SJCRH30 (cell line): ENCODE measurements at regions not wholly inside any gene's neighbourhood (a gene's known extent, or its start where the extent isn't known, plus 50 kb on each side); places are given as distances from the start of the nearest gene placed in this dataset.
A peak's percentile ranks its signal among the peaks of the same experiment; 100 is the strongest.

Experiments
- DNase-seq, 2 experiments: peaks; one replicate each; pipeline ENCODE4 v3.0.0-alpha.2; 2015 to 2020
- H3K27ac ChIP-seq: fragments of 250-450 bp; sonication (Bioruptor Pico); 2 replicates; pipeline ENCODE4 v1.5.1; 2020; ENCODE audit warnings: mild to moderate bottlenecking, moderate library complexity
- H3K27me3 ChIP-seq: fragments of 250-450 bp; sonication (Bioruptor Pico); 2 replicates; pipeline ENCODE4 v1.5.1; 2020; ENCODE audit warnings: mild to moderate bottlenecking, moderate library complexity
- H3K36me3 ChIP-seq: fragments of 250-450 bp; sonication (Bioruptor Pico); 2 replicates; pipeline ENCODE4 v1.5.1; 2020; ENCODE audit warnings: mild to moderate bottlenecking, moderate library complexity
- H3K4me1 ChIP-seq: fragments of 250-450 bp; sonication (Bioruptor Pico); 2 replicates; pipeline ENCODE4 v1.5.1; 2020; ENCODE audit warnings: mild to moderate bottlenecking, moderate library complexity
- H3K4me3 ChIP-seq: fragments of 250-450 bp; sonication (Bioruptor Pico); 2 replicates; pipeline ENCODE4 v1.5.1; 2020; ENCODE audit warnings: mild to moderate bottlenecking, moderate library complexity
- H3K9me3 ChIP-seq: fragments of 250-450 bp; sonication (Bioruptor Pico); replicated peaks from 2 replicates; pipeline ENCODE4 v1.5.1; 2020; ENCODE audit warnings: mild to moderate bottlenecking, moderate library complexity

- no peaks in the 10 kb centered on the region for H3K36me3 ChIP-seq
- no peak overlapping the region for H3K27ac ChIP-seq
- DNase-seq, result no peak
- H3K9me3 ChIP-seq, result no peaks in the 10 kb centered on the region
- no peaks in the 10 kb centered on the region for H3K27me3 ChIP-seq
- no peak overlapping the region for H3K4me3 ChIP-seq
- peaks cover 27% of the 10 kb centered on the region for H3K4me1 ChIP-seq
Observed at GRCh38 chr11:112514011-112514740, 253.5 kb upstream of the PLET1 start.

GRCh38 chr11:112516261-112516660, 255.6 kb upstream of the PLET1 start:
- no peak overlapping the region for H3K27ac ChIP-seq
- no peaks in the 10 kb centered on the region for H3K9me3 ChIP-seq
- DNase-seq, result no peak
- H3K4me3 ChIP-seq, result no peak overlapping the region
- H3K4me1 ChIP-seq, result peaks cover 22% of the 10 kb centered on the region
- no peaks in the 10 kb centered on the region for H3K27me3 ChIP-seq
- H3K36me3 ChIP-seq, result no peaks in the 10 kb centered on the region

GRCh38 chr11:112516755-112517154, 256.1 kb upstream of the PLET1 start:
- H3K4me3 ChIP-seq, result no peak overlapping the region
- DNase-seq, result no peak
- H3K27me3 ChIP-seq, result no peaks in the 10 kb centered on the region
- no peaks in the 10 kb centered on the region for H3K9me3 ChIP-seq
- H3K4me1 ChIP-seq, result peaks cover 17% of the 10 kb centered on the region
- no peak overlapping the region for H3K27ac ChIP-seq
- no peaks in the 10 kb centered on the region for H3K36me3 ChIP-seq

GRCh38 chr11:112518371-112518770, 257.7 kb upstream of the PLET1 start:
- no peak overlapping the region for H3K4me3 ChIP-seq
- peak in 1 of 2 experiments; percentile 37 for DNase-seq
- H3K27ac ChIP-seq, result 0 out of 2 replicates have a peak overlapping the region, but pooled peaks have one; percentile 13
- H3K9me3 ChIP-seq, result no peaks in the 10 kb centered on the region
- H3K4me1 ChIP-seq, result peaks cover 9% of the 10 kb centered on the region; the same call in 1 of the 2 replicates
- no peaks in the 10 kb centered on the region for H3K36me3 ChIP-seq
- H3K27me3 ChIP-seq, result no peaks in the 10 kb centered on the region

- H3K4me1 ChIP-seq, result peaks cover 19% of the 10 kb centered on the region
- DNase-seq, result no peak
- no peak overlapping the region for H3K27ac ChIP-seq
- no peaks in the 10 kb centered on the region for H3K9me3 ChIP-seq
- no peaks in the 10 kb centered on the region for H3K36me3 ChIP-seq
- no peaks in the 10 kb centered on the region for H3K27me3 ChIP-seq
- H3K4me3 ChIP-seq, result no peak overlapping the region
Observed at GRCh38 chr11:112519751-112520150, 259.1 kb upstream of the PLET1 start.

GRCh38 chr11:112520354-112520753, 259.7 kb upstream of the PLET1 start:
- H3K27me3 ChIP-seq, result no peaks in the 10 kb centered on the region
- no peak overlapping the region for H3K27ac ChIP-seq
- no peak for DNase-seq
- peaks cover 23% of the 10 kb centered on the region for H3K4me1 ChIP-seq
- no peaks in the 10 kb centered on the region for H3K36me3 ChIP-seq
- H3K9me3 ChIP-seq, result no peaks in the 10 kb centered on the region
- H3K4me3 ChIP-seq, result no peak overlapping the region

- Histone ChIP-seq H3K27me3 (no peaks in the 10 kb centered on the region), H3K36me3 (no peaks in the 10 kb centered on the region), H3K4me1 (peaks cover 17% of the 10 kb centered on the region), H3K4me3 (no peak overlapping the region), H3K9me3 (no peaks in the 10 kb centered on the region), H3K27ac (no peak overlapping the region)
- no peak for DNase-seq
Observed at GRCh38 chr11:112522536-112522935, 261.9 kb upstream of the PLET1 start.

GRCh38 chr11:112523031-112523430, 262.4 kb upstream of the PLET1 start:
- H3K4me1 ChIP-seq, result peaks cover 17% of the 10 kb centered on the region
- H3K4me3 ChIP-seq, result no peak overlapping the region
- peak overlapping the region; percentile 72 for H3K27ac ChIP-seq
- no peak for DNase-seq
- H3K36me3 ChIP-seq, result no peaks in the 10 kb centered on the region
- no peaks in the 10 kb centered on the region for H3K27me3 ChIP-seq
- H3K9me3 ChIP-seq, result no peaks in the 10 kb centered on the region

- Histone ChIP-seq H3K36me3 (no peaks in the 10 kb centered on the region), H3K9me3 (no peaks in the 10 kb centered on the region), H3K4me3 (no peak overlapping the region), H3K27ac (peak overlapping the region; percentile 72), H3K27me3 (no peaks in the 10 kb centered on the region), H3K4me1 (peaks cover 17% of the 10 kb centered on the region)
- peak; percentile 83 to 87 for DNase-seq
Observed at GRCh38 chr11:112523477-112523876, 262.8 kb upstream of the PLET1 start.

GRCh38 chr11:112523951-112524350, 263.3 kb upstream of the PLET1 start:
- Histone ChIP-seq H3K27me3 (no peaks in the 10 kb centered on the region), H3K36me3 (no peaks in the 10 kb centered on the region), H3K9me3 (no peaks in the 10 kb centered on the region), H3K4me3 (no peak overlapping the region), H3K27ac (peak overlapping the region; percentile 72), H3K4me1 (peaks cover 17% of the 10 kb centered on the region)
- no peak for DNase-seq

- no peak for DNase-seq
- Histone ChIP-seq H3K36me3 (no peaks in the 10 kb centered on the region), H3K27me3 (no peaks in the 10 kb centered on the region), H3K4me1 (peaks cover 17% of the 10 kb centered on the region), H3K9me3 (no peaks in the 10 kb centered on the region), H3K27ac (no peak overlapping the region), H3K4me3 (no peak overlapping the region)
Observed at GRCh38 chr11:112524798-112525197, 264.1 kb upstream of the PLET1 start.

- H3K4me1 ChIP-seq, result peaks cover 17% of the 10 kb centered on the region
- H3K27ac ChIP-seq, result no peak overlapping the region
- no peaks in the 10 kb centered on the region for H3K9me3 ChIP-seq
- no peak overlapping the region for H3K4me3 ChIP-seq
- no peak for DNase-seq
- H3K27me3 ChIP-seq, result no peaks in the 10 kb centered on the region
- no peaks in the 10 kb centered on the region for H3K36me3 ChIP-seq
Observed at GRCh38 chr11:112525270-112525669, 264.6 kb upstream of the PLET1 start.

- Histone ChIP-seq H3K36me3 (no peaks in the 10 kb centered on the region), H3K9me3 (no peaks in the 10 kb centered on the region), H3K4me1 (peaks cover 17% of the 10 kb centered on the region), H3K27me3 (no peaks in the 10 kb centered on the region), H3K27ac (no peak overlapping the region), H3K4me3 (no peak overlapping the region)
- DNase-seq, result no peak
Observed at GRCh38 chr11:112525844-112526590, 265.4 kb upstream of the PLET1 start.

GRCh38 chr11:112526699-112527416, 266.2 kb upstream of the PLET1 start:
- no peaks in the 10 kb centered on the region for H3K27me3 ChIP-seq
- no peaks in the 10 kb centered on the region for H3K9me3 ChIP-seq
- no peaks in the 10 kb centered on the region for H3K36me3 ChIP-seq
- no peak for DNase-seq
- H3K4me1 ChIP-seq, result peaks cover 17% of the 10 kb centered on the region
- no peak overlapping the region for H3K27ac ChIP-seq
- no peak overlapping the region for H3K4me3 ChIP-seq

- H3K27me3 ChIP-seq, result no peaks in the 10 kb centered on the region
- no peaks in the 10 kb centered on the region for H3K9me3 ChIP-seq
- DNase-seq, result no peak
Observed at GRCh38 chr11:112529071-112529470, 268.4 kb upstream of the PLET1 start.

More at GRCh38 chr11:112529071-112529470, 268.4 kb upstream of the PLET1 start:
- Histone ChIP-seq H3K27ac (no peak overlapping the region), H3K4me1 (peaks cover 8% of the 10 kb centered on the region), H3K4me3 (no peak overlapping the region), H3K36me3 (no peaks in the 10 kb centered on the region)
